Mammary epithelial cell (primary cell): ENCODE measurements at regions not wholly inside any gene's neighbourhood (a gene's known extent, or its start where the extent isn't known, plus 50 kb on each side); places are given as distances from the start of the nearest gene placed in this dataset.

ENCODE experiments used
- EZH2 ChIP-seq: IDR thresholded peaks from 2 replicates; pipeline ENCODE4 v1.6.1; 2012; ENCODE audit warnings: low read length, inconsistent platforms, borderline replicate concordance
- TF ChIP-seq, protein P1 (sequence below), 2 donors: IDR thresholded peaks in 1 of 2; conservative IDR thresholded peaks in 1 of 2; 2 replicates each; pipeline ENCODE4 v1.5.1; 2011 to 2012; ENCODE audit warnings: inconsistent platforms in 2 of 2, low read length in 2 of 2, mild to moderate bottlenecking in 2 of 2, control low read depth in 1 of 2, low read depth in 1 of 2; ENCODE audit not compliant: insufficient read depth in 1 of 2; ENCODE audit errors: extremely low read depth in 1 of 2

DNA sequence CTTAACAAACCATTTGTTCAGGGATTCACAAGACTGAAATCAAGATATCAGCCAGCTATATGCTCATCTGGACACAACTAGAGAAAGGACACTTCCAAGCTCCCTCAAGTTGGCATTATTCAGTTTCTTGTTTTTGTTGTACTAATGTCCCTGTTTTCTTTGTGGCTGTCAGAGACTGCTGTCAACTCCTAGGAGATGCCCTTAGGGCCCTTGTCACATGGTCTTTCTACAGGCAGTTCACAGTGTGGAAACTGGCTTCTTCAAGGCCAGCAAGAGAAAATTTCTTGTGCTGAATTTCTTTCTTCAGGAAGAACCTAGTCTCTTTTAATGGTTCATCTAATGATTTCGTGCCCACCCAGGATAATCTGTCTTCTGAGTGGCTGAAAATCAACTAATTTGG, 677.2 kb upstream of the MAN1A1 start:
- TF ChIP-seq, protein P1, sequence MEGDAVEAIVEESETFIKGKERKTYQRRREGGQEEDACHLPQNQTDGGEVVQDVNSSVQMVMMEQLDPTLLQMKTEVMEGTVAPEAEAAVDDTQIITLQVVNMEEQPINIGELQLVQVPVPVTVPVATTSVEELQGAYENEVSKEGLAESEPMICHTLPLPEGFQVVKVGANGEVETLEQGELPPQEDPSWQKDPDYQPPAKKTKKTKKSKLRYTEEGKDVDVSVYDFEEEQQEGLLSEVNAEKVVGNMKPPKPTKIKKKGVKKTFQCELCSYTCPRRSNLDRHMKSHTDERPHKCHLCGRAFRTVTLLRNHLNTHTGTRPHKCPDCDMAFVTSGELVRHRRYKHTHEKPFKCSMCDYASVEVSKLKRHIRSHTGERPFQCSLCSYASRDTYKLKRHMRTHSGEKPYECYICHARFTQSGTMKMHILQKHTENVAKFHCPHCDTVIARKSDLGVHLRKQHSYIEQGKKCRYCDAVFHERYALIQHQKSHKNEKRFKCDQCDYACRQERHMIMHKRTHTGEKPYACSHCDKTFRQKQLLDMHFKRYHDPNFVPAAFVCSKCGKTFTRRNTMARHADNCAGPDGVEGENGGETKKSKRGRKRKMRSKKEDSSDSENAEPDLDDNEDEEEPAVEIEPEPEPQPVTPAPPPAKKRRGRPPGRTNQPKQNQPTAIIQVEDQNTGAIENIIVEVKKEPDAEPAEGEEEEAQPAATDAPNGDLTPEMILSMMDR (conservative IDR thresholded peaks at IDR 0.05 in 1 of 2, IDR thresholded peaks at IDR 0.05 in 1 of 2; ENCODE audit: extremely low read depth in 1 of 2, insufficient read depth in 1 of 2, low read depth in 1 of 2, low read length in 2 of 2): no peak
- TF ChIP-seq EZH2: no peak
